GM10266 (cell line): ENCODE measurements at regions not wholly inside any gene's neighbourhood (a gene's known extent, or its start where the extent isn't known, plus 50 kb on each side); places are given as distances from the start of the nearest gene placed in this dataset.
"Not testable (repeated sequence)": the region's sequence is repeated elsewhere in the genome, so short reads cannot be mapped to it uniquely, and the experiment has no call there.

Source experiments
- DNase-seq: peaks from one replicate; pipeline ENCODE4 v3.0.0; 2012; ENCODE audit errors: extremely low spot score
- TF ChIP-seq, protein P1 (sequence below): IDR thresholded peaks from 2 replicates; pipeline ENCODE4 v1.5.1; 2012; ENCODE audit warnings: mild to moderate bottlenecking, low read depth; ENCODE audit not compliant: control insufficient read depth, insufficient read depth; ENCODE audit errors: missing control alignments

DNA sequence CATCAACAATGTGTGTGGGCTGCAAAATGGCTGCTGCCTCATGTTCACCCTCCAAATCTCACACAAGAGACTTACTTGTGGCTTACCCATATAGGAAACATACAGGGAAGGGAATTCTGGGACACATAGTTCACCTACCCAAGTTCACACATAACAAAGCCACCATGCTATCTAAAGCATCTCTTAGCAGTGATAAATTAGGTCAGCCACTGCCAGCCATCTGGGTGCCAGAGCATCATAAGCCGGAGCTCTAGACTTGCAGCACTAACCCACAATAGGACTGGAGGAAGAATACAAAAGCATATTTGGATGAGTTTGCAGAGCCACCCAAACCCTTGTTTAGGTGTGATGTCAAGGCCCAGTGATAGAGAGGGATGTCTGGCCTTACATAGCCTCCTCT is 321.7 kb downstream of the SEC16B start:
- TF ChIP-seq, protein P1, sequence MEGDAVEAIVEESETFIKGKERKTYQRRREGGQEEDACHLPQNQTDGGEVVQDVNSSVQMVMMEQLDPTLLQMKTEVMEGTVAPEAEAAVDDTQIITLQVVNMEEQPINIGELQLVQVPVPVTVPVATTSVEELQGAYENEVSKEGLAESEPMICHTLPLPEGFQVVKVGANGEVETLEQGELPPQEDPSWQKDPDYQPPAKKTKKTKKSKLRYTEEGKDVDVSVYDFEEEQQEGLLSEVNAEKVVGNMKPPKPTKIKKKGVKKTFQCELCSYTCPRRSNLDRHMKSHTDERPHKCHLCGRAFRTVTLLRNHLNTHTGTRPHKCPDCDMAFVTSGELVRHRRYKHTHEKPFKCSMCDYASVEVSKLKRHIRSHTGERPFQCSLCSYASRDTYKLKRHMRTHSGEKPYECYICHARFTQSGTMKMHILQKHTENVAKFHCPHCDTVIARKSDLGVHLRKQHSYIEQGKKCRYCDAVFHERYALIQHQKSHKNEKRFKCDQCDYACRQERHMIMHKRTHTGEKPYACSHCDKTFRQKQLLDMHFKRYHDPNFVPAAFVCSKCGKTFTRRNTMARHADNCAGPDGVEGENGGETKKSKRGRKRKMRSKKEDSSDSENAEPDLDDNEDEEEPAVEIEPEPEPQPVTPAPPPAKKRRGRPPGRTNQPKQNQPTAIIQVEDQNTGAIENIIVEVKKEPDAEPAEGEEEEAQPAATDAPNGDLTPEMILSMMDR: no peak
- DNase-seq: no peak

DNA sequence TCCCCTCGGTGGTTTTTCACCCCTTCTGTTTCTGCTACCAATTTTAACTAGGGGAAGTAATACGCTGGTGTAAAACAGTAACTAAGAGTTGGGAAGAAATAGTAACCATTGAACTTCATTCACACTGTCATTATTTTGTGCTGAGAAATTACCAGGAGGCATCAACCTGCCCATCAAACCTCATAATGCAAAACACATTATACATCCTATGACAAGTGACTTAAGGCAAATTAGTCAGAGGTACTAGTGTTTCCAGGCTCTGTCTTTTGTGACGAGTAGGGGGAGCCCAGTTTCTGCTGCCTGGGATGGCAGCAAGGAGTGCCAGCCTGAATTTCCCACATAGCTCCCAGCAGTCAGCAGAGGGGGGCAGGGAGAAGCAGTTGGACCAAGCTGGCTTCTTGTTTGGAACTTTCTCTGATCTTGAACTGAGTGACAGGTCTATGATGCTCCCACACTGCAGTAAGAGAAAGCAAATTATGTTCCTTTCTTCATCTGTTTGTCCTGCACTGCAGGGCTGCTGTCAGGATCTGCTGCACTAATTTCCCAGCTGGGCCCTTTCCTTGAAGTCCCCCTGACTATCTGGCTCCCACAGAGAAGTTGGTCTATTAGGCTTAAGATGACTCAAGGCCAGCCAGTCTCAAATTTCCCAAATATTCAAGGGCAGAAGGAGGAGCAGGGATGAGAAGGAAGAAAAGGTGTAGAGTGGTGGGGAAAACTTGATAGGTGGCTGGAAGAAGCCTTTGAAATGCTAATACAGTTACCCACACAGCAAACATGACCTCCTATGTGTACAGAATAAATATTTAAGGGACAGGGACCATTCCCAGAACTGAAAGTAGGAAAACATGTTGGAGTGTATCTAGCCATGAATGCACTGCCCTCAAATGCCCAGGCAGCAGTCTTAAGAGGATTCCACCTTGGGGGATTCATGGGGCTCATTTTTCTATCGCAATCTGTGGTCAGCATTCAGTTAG is 322.8 kb downstream of the SEC16B start:
- TF ChIP-seq, protein P1: no peak
- DNase-seq: no peak

DNA sequence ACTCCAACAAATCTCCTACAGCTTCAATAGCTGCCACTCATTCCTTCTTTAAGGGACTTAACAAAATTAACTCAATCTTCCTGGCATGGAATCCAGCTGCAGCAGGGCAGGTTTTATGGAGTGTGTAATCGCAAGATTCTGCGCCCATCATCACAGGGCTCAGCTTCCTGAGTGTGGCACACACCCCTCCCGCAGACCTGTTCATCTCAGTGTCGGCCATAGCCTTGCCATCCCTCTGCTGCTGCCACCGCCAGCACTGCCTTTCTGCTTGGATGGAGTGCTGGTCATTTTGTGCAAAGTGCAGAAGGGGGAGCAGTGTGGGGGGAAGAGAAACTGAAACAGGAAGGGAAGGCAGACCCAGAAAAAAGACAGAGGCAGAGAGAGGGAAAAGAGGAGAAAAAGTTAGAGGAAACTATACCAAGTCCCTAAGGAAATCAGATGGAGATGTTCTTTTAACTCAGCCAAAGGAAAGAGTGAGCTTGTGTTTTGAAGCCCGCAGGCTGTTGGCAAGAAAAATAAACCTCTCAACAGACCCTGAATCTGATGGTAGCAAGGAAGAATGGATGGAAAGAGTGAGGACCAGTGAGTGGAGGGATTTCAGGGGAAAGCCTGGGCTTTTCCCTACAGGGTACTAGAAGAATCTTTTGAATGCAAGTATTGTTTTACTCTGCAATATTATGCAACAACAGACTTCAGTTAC is 324.2 kb downstream of the SEC16B start:
- TF ChIP-seq, protein P1: no peak
- no peak for DNase-seq

DNA sequence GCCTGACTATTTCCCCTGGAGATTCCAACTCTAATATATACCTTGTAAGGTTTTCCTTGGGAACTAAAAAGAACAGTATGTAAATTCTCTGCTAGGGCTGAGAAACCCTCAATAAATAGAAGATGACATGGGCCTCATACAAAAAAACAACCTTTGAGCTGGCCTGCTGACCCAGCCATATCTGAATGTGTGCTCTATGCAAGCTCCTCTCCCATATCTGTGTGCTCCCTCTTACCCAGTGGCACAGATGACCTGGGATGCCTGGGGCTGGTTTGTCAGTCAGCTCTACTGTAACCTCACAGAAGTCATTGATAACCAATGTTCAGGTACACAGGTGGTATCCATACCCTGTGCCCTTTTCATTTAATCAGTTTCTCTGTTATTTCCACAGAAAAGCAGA is 329.2 kb downstream of the SEC16B start:
- TF ChIP-seq, protein P1: no peak
- no peak for DNase-seq

DNA sequence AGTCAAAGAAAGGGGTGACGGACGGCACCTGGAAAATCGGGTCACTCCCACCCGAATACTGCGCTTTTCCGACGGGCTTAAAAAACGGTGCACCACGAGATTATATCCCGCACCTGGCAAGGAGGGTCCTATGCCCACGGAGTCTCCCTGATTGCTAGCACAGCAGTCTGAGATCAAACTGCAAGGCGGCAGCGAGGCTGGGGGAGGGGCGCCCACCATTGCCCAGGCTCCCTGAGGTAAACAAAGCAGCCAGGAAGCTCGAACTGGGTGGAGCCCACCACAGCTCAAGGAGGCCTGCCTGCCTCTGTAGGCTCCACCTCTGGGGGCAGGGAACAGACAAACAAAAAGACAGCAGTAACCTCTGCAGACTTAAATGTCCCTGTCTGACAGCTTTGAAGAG is 335.7 kb downstream of the SEC16B start:
- not testable (repeated sequence) for DNase-seq

DNA sequence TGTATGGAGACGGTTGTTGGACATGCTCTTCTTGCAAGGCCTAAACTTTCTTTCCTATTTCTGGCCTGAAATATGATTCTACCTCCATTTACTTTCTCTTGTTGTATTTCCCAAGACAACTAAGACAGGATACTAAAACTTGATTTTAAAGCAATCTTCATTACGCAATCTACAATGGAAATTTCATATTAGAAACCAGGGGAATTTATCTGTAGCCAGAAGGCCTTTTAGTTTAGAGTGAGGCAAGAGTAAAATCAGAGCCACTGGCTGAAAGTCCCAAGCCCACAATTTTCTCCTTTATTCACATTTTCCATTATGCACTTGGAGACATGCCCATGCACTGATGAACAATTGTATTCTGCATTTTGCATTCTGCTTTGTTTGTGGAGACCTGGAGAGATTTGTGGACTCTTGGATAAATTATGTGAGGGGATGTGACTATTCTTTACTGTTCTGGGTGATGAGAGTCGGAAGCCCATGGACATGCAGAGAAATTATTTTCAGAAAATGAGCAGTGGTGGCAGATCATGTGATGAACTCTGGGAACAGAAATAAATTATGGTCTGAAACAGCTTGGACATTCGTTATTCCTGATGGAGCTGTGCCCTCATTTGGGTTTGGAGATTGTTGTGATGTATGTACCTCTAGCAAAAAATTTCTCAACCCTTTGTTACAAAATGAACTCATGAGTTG is 336.8 kb downstream of the SEC16B start:
- TF ChIP-seq, protein P1: no peak
- no peak for DNase-seq

DNA sequence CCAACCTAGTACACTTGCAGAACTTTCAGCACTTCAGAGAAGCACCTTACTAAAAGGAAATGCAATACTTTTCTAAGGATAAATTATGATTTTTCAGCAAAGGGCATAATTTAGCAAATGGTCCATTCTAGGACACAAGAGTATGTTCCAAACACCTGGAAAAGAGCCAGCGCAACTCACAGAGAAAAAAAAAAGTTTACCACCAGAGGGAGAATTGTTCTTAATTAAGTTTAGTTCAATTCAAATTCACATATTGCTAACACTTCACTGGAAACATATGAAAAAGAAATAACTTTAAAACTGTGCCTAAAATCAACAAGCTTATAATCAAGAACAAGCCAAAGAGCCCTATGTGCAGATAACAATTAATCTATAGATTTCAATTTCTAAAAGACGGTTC is 338.1 kb downstream of the SEC16B start:
- TF ChIP-seq, protein P1: no peak
- no peak for DNase-seq
